ENCODE measurements at regions not wholly inside any gene's neighbourhood (a gene's known extent, or its start where the extent isn't known, plus 50 kb on each side); places are given as distances from the start of the nearest gene placed in this dataset.

- intact Hi-C loops (cut with DNase I; ENCODE audit: low total_unique reads), result no loop called here
- H3K4me3 ChIP-seq, result no peak overlapping the region
- DNase-seq, result no peak
- H3K27me3 ChIP-seq (replicated peaks in 1 of 7), result no peaks in the 10 kb centered on the region
- H3K36me3 ChIP-seq, result no peaks in the 10 kb centered on the region
- WGBS, 5 donors, result 81 to 95% (median 82%) methylated on average over 3 of the region's 3 CpGs
- H3K27ac ChIP-seq, result no peak overlapping the region
- TF ChIP-seq CTCF (IDR thresholded peaks at IDR 0.05 in 8 of 11, conservative IDR thresholded peaks at IDR 0.05 in 3 of 11) (no peak), POLR2A (IDR thresholded peaks at IDR 0.05) (no peak), POLR2AphosphoS5 (IDR thresholded peaks at IDR 0.05) (no peak)
- H3K4me1 ChIP-seq, result no peaks in the 10 kb centered on the region
- H3K9me3 ChIP-seq, result no peaks in the 10 kb centered on the region
Observed at GRCh38 chr5:155508673-155509072, 495.1 kb downstream of the KIF4B start.

- intact Hi-C loops (cut with DNase I; ENCODE audit: low total_unique reads), result no loop called here
- WGBS, 5 donors, result 59 to 89% (median 72%) methylated on average over 1 of the region's 1 CpG
- no peak for DNase-seq
Observed at GRCh38 chr5:155512329-155512728, 498.8 kb downstream of the KIF4B start.

GRCh38 chr5:155514105-155514563 lies 500.6 kb downstream of the KIF4B start:
- no peak overlapping the region for H3K27ac ChIP-seq
- no peak overlapping the region for H3K4me3 ChIP-seq
- H3K27me3 ChIP-seq (replicated peaks in 1 of 7), result no peaks in the 10 kb centered on the region
- intact Hi-C loops (cut with DNase I; ENCODE audit: low total_unique reads), result no loop called here
- 93 to 100% (median 93%) methylated on average over 2 of the region's 2 CpGs for WGBS, 5 donors
- no peaks in the 10 kb centered on the region for H3K4me1 ChIP-seq
- no peak for TF ChIP-seq POLR2A (IDR thresholded peaks at IDR 0.05)
- no peak for TF ChIP-seq CTCF (IDR thresholded peaks at IDR 0.05 in 8 of 11, conservative IDR thresholded peaks at IDR 0.05 in 3 of 11)
- no peak for TF ChIP-seq POLR2AphosphoS5 (IDR thresholded peaks at IDR 0.05)
- H3K9me3 ChIP-seq, result no peaks in the 10 kb centered on the region
- DNase-seq, result no peak
- H3K36me3 ChIP-seq, result no peaks in the 10 kb centered on the region

More at GRCh38 chr5:155512329-155512728, 498.8 kb downstream of the KIF4B start:
- Histone ChIP-seq H3K9me3 (no peaks in the 10 kb centered on the region), H3K27me3 (replicated peaks in 1 of 7) (no peaks in the 10 kb centered on the region), H3K27ac (no peak overlapping the region), H3K4me1 (no peaks in the 10 kb centered on the region), H3K4me3 (no peak overlapping the region), H3K36me3 (no peaks in the 10 kb centered on the region)
- TF ChIP-seq POLR2AphosphoS5 (IDR thresholded peaks at IDR 0.05) (no peak), CTCF (IDR thresholded peaks at IDR 0.05 in 8 of 11, conservative IDR thresholded peaks at IDR 0.05 in 3 of 11) (no peak), POLR2A (IDR thresholded peaks at IDR 0.05) (no peak)

GRCh38 chr5:155522540-155522939 lies 509.0 kb downstream of the KIF4B start:
- no peak for TF ChIP-seq CTCF (IDR thresholded peaks at IDR 0.05 in 8 of 11, conservative IDR thresholded peaks at IDR 0.05 in 3 of 11)
- no peak for TF ChIP-seq POLR2AphosphoS5 (IDR thresholded peaks at IDR 0.05)
- TF ChIP-seq POLR2A (IDR thresholded peaks at IDR 0.05), result no peak
- WGBS, 5 donors, result 83 to 97% (median 86%) methylated on average over 1 of the region's 1 CpG
- DNase-seq, result no peak
- Histone ChIP-seq H3K36me3 (no peaks in the 10 kb centered on the region), H3K27ac (no peak overlapping the region), H3K4me3 (no peak overlapping the region), H3K9me3 (no peaks in the 10 kb centered on the region), H3K4me1 (no peaks in the 10 kb centered on the region), H3K27me3 (replicated peaks in 1 of 7) (no peaks in the 10 kb centered on the region)
- intact Hi-C loops (cut with DNase I; ENCODE audit: low total_unique reads), result no loop called here

Data from spleen (tissue), 11 donors.